NK-92 (cell line): ENCODE measurements at regions not wholly inside any gene's neighbourhood (a gene's known extent, or its start where the extent isn't known, plus 50 kb on each side); places are given as distances from the start of the nearest gene placed in this dataset.

Experiments used
- DNase-seq: peaks from one replicate; lab custom pipeline; 2025; ENCODE audit not compliant: unreplicated experiment; lab: John Stamatoyannopoulos, UW

GRCh38 chr15:70337277-70338186, 239.8 kb upstream of the TLE3 start:
- DNase-seq = no peak

DNA sequence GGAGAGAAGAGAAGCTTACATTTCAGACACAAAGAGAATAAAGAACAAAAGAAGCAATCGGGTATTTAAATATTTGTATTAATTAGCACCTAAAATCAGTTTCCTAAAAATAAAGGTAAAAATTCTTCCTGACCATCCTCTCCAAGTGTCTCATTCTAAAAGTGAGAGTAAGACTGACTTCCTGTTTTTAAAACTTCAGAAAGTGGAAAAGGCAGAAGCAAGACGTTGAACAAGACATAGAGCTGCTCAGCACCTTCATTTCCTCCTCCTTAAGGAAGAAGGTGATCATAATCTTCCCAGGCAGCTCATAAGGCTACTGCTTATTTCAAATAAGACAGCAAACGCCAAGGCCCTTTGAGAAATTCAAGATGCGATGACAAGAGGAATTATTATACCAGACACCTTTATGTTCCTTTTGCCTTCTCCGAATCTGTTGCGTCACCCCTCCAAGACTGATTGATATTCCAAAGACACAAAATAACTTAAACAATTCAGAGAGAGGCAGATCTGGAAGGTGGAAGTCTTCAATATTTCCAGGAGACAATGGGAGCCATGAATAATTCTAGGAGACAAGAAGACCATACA, 238.8 kb upstream of the TLE3 start:
- DNase-seq = no peak

GRCh38 chr15:70334286-70334685, 236.6 kb upstream of the TLE3 start:
- DNase-seq = no peak

DNA sequence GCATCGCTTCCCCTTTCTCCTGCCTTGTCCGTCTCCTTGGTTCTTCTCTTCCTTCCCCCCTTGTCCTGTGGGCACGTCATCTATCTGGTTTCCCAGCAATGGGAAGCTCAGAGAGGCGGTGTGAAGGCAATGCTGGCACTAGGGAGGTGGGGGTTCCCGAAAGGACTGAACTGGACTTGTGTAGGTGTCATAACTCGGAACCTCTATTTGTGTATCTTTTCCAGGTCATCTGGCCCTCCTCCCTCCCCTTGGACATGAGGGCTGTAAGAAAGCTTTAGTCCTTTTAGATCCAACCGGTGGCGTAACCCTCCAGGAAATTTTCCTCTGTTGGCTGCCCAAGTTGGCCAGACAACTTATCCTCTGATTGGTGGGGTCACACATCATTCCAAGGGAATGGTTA, 231.5 kb upstream of the TLE3 start:
- DNase-seq = no peak

- DNase-seq = no peak
These were observed 231.0 kb upstream of the TLE3 start for GRCh38 chr15:70328679-70329115.

DNA sequence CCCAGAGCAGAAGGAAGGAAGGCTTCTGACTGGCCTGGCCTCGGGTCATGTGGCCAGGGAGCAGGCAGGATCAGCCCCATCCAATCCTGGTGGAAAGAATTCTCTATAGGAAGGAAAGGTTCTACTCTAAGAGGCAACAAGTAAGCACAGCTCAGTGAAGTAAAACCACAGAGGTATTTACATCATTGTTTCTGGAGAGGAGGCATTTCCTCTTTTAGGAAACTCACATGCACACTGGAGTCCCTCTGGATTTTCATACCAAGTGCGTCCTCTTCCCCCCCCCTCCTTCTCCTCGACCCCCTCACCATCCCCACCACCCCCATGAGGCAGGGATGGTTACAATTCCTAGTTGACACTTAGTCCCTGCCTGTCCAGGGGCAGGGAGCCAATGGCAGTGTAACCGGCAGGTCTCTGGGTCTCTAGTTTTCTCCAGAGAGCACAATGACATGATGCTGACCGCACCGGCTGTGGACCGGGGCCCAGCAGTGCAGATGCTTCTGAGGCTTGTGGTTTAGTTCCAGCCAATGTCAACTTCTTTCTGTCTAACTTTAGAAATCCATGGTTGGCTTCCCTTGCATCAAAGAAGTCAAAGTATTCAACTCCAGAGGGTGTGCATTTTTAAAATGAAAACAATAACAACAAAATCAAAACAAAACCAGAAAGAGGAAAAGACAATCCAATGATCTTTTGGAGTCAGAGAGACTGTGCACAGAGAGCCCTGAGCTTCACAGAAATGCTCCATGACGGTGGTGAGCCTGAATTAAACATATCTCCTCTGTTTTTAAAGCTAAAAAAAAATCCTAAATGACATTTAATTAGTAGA, 230.3 kb upstream of the TLE3 start:
- DNase-seq = no peak

GRCh38 chr15:70327328-70327855, 229.7 kb upstream of the TLE3 start:
- no peak for DNase-seq

GRCh38 chr15:70324001-70324974, 226.6 kb upstream of the TLE3 start:
- no peak for DNase-seq

- DNase-seq = no peak
These were observed 225.6 kb upstream of the TLE3 start for GRCh38 chr15:70323111-70323851.

- DNase-seq = no peak
These were observed 224.4 kb upstream of the TLE3 start for GRCh38 chr15:70322051-70322668.

DNA sequence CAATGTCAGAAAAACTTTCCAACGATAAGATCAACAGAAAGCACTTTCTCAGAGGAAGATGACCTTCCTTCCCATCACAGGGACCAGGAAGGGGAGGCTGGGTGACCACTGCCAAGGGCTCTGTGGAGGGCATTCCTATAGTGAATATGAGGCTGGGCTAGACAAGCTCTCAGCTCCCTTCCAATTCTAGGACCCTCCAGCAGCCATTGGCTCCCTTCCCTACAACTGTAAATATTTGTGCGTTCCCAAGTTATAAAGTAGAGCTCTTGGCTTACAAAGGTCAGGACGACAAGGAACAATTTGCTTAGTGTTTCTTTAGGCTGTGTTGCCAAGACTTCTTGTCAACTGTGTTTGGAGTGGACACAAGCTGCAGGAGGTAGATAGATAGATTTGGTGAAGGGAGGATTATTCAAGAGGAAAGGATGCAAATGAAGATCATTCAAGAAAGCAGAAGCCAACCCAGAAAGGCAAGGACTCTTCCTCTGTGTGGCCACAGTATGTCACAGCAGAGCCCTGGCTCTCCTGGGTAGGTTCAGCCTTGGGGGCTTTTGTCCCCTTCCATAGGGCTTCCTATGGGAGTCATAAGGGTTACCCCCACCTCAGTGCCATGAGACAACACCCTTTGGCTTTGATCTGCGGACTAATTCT, 223.6 kb upstream of the TLE3 start:
- no peak for DNase-seq

GRCh38 chr15:70320482-70320881, 222.8 kb upstream of the TLE3 start:
- no peak for DNase-seq

- DNase-seq = no peak
These were observed 222.4 kb upstream of the TLE3 start for GRCh38 chr15:70320077-70320476.

DNA sequence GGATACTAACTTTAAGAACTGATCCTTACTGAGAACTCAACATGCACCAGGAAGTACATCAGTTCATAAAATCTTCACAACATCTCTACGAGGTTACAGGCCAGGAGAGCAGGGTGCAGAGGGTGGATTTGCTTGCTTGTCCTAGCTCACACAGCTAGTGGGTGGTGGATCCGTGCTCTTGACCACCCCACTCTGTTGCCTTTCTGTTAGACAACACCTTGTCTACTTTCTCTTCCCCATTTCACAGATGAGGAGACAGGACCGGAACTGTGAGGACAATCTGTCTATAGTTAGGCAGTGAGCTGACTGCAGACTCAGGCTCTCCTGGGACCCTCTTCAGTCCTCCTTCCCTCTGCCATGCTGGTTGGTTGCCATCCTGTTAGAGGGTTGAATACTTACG, 221.7 kb upstream of the TLE3 start:
- no peak for DNase-seq

DNA sequence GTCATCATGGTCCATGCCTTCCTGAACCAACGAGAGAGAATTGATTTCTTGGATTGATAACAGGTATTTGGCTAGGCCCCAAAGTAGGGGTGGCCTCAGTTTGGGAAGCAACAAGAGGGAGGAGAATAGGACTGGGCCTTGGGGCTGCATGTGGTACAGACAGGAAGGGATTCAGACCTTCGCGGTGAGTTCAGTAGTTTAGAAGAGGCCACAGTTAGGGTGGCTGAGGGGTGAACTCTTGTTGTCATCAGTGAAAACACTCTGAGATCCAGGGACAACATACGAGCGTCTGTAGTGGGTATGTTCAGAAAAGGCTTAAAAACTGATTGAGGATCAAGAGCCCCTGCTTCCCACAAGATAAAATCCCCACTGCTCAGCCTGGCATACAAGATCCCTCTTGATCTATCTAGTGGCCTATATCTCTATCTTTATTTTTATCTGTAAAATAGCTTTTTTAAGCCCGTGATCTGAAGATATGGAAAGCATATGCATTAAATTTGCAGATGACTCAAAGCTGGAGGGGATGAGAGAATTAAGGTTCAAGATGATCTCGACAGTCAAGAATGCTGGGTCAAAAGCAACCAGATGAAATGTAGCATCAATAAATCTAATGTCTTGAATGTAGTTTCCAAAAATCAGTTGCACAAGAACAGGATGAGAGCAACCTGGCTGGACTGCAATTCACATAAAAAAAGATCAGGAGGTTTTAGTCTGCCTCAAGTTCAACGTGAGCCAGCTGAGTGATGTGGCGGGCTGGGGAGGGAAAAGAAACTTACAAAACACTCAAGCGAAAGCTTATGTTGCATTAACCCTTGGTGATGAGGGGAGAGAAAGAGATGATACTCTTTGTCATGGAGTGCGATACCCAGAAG, 221.1 kb upstream of the TLE3 start:
- no peak for DNase-seq

- no peak for DNase-seq
These were observed 218.4 kb upstream of the TLE3 start for GRCh38 chr15:70316059-70316600.

DNA sequence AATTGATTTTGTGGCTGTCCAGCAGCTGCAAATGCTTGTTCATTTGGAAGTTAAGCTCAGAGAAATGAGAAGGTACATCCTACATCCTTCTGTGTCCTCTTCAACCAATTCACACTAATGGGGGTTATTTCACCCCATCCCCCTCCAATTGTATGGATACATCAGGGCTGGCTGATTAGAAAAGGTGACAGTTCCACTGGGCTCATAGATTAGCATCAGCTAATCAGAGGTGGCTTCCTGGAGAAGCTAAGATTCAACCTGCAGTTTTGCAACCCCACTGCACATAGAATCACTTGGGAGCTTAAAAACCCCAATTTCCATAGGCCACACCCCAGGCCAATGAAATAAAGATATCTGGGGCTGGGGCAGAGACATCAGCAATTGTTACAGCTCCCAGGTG, 217.7 kb upstream of the TLE3 start:
- no peak for DNase-seq
